HCT116 (cell line): ENCODE measurements at regions not wholly inside any gene's neighbourhood (a gene's known extent, or its start where the extent isn't known, plus 50 kb on each side); places are given as distances from the start of the nearest gene placed in this dataset.

ENCODE experiments used
- ATAC-seq: fragments of 200-7000 bp; cut with Tn5 transposase; 2 replicates; pipeline ENCODE4 v1.9.1; 2020; ENCODE audit warnings: mild to moderate bottlenecking, moderate library complexity
- BruUV-seq: library from RNA; stranded (reverse); fragments of 400-500 nt; replicated peaks from 2 replicates; lab custom pipeline; 2021; lab: Mats Ljungman, UMichigan
- CTCF ChIA-PET: fragments of 300-600 bp; sonication (Branson Sonifier 250); formaldehyde crosslinking; loops from one replicate; lab custom pipeline; 2021; ENCODE audit warnings: antibody characterized with exemption; lab: Charles Lee
- POLR2A ChIA-PET: fragments of 300-600, 350-600 bp; sonication (Branson Sonifier 250); formaldehyde crosslinking; loops from one replicate; lab custom pipeline; 2021; ENCODE audit warnings: antibody characterized with exemption; lab: Charles Lee
- RAD21 ChIA-PET, 2 experiments: fragments of 300-600 bp; sonication (Branson Sonifier 250); formaldehyde crosslinking; loops; one replicate each; lab custom pipeline; 2023; ENCODE audit warnings: low total read pairs in 2 of 2; ENCODE audit not compliant: uncharacterized antibody in 2 of 2, unreplicated experiment in 2 of 2, low non-redundant PET in 1 of 2; lab: Charles Lee
- DNase-seq: peaks from one replicate; pipeline ENCODE4 v3.0.0-alpha.2; 2010; ENCODE audit warnings: low read depth, low spot score
- H2AFZ ChIP-seq: fragments of 200-600 bp; shearing (Covaris generic), sonication (generic); 2 replicates; pipeline ENCODE4 v1.6.1; 2017; ENCODE audit warnings: low read depth, mixed run types, mixed read lengths, antibody characterized with exemption, low read length; ENCODE audit not compliant: poor library complexity, severe bottlenecking
- H3K27ac ChIP-seq: 2 replicates; pipeline ENCODE4 v1.5.1; 2012; ENCODE audit warnings: low read depth, low read length
- H3K27me3 ChIP-seq: fragments of 200-600 bp; sonication (generic); 2 replicates; pipeline ENCODE4 v1.6.1; 2016; ENCODE audit warnings: mixed run types, low read length, mixed read lengths; ENCODE audit not compliant: insufficient read depth
- H3K36me3 ChIP-seq, 2 experiments: fragments of 200-500 bp in 1 of 2; fragments of 200-600 bp in 1 of 2; sonication (Bioruptor generic) in 1 of 2; sonication (generic) in 1 of 2; 2 replicates each; pipeline versions ENCODE4 v1.5.1 to v1.6.1; 2014 to 2016; ENCODE audit warnings: low read length in 2 of 2, inconsistent platforms in 1 of 2, mixed read lengths in 1 of 2, mixed run types in 1 of 2; ENCODE audit not compliant: insufficient read depth in 2 of 2, control insufficient read depth in 1 of 2
- H3K4me1 ChIP-seq, 2 experiments: fragments of 200-600 bp in 1 of 2; sonication (generic) in 1 of 2; 2 replicates each; pipeline versions ENCODE4 v1.5.1 to v1.6.1; 2012 to 2017; ENCODE audit warnings: low read length in 2 of 2, inconsistent platforms in 1 of 2, mild to moderate bottlenecking in 1 of 2, mixed read lengths in 1 of 2, mixed run types in 1 of 2, moderate library complexity in 1 of 2; ENCODE audit not compliant: insufficient read depth in 2 of 2, control insufficient read depth in 1 of 2
- H3K4me2 ChIP-seq: fragments of 200-600 bp; sonication (generic); 2 replicates; pipeline ENCODE4 v1.6.1; 2017; ENCODE audit warnings: mixed run types, low read length, mixed read lengths
- H3K4me3 ChIP-seq, 2 experiments: fragments of 200-600 bp in 1 of 2; sonication (generic) in 1 of 2; replicated peaks in 1 of 2; 2 replicates each; pipeline ENCODE4 v1.5.1; 2011 to 2016; ENCODE audit warnings: low read length in 2 of 2, control low read depth in 1 of 2, low read depth in 1 of 2, mild to moderate bottlenecking in 1 of 2, mixed read lengths in 1 of 2, mixed run types in 1 of 2
- H3K79me2 ChIP-seq: fragments of 200-600 bp; sonication (generic); 2 replicates; pipeline ENCODE4 v1.6.1; 2017; ENCODE audit warnings: mild to moderate bottlenecking, mixed run types, low read length, moderate library complexity, mixed read lengths; ENCODE audit not compliant: insufficient read depth
- H3K9ac ChIP-seq: fragments of 200-600 bp; sonication (generic); 2 replicates; pipeline ENCODE4 v1.6.1; 2016; ENCODE audit warnings: low read length, mixed read lengths
- H3K9me2 ChIP-seq: fragments of 200-600 bp; sonication (generic), shearing (Covaris generic); 2 replicates; pipeline ENCODE4 v1.6.1; 2017; ENCODE audit warnings: mixed run types, mild to moderate bottlenecking, moderate library complexity; ENCODE audit not compliant: insufficient read depth
- H3K9me3 ChIP-seq, 2 experiments: fragments of 200-500 bp in 1 of 2; fragments of 200-600 bp in 1 of 2; sonication (Bioruptor generic) in 1 of 2; sonication (generic) in 1 of 2; 2 replicates each; pipeline ENCODE4 v1.6.1; 2014 to 2017; ENCODE audit warnings: low read length in 2 of 2, mixed read lengths in 2 of 2, inconsistent platforms in 1 of 2, low read depth in 1 of 2, mild to moderate bottlenecking in 1 of 2, mixed run types in 1 of 2, moderate library complexity in 1 of 2; ENCODE audit not compliant: control insufficient read depth in 1 of 2, insufficient read depth in 1 of 2
- H4K20me1 ChIP-seq: fragments of 200-600 bp; sonication (generic), shearing (Covaris generic); 2 replicates; pipeline ENCODE4 v1.6.1; 2017; ENCODE audit warnings: mixed run types, mild to moderate bottlenecking, moderate library complexity; ENCODE audit not compliant: insufficient read depth
- ATF3 ChIP-seq: IDR thresholded peaks from 2 replicates; pipeline ENCODE4 v1.6.1; 2012
- CBX3 ChIP-seq: IDR thresholded peaks from 2 replicates; pipeline ENCODE4 v1.6.1; 2012; ENCODE audit warnings: low read depth
- CEBPB ChIP-seq: IDR thresholded peaks from 2 replicates; pipeline ENCODE4 v1.6.1; 2012; ENCODE audit warnings: low read depth
- CTCF ChIP-seq, 3 experiments: fragments of 200-600 bp in 1 of 3; sonication (generic) in 1 of 3; IDR thresholded peaks in 2 of 3; conservative IDR thresholded peaks in 1 of 3; 2 replicates each; pipeline ENCODE4 v1.5.1; 2012 to 2017; ENCODE audit warnings: low read depth in 2 of 3, low read length in 2 of 3, antibody characterized with exemption in 1 of 3, borderline replicate concordance in 1 of 3, control low read depth in 1 of 3, mild to moderate bottlenecking in 1 of 3, mixed read lengths in 1 of 3, mixed run types in 1 of 3, moderate library complexity in 1 of 3; ENCODE audit not compliant: insufficient read depth in 1 of 3
- EGR1 ChIP-seq: IDR thresholded peaks from 2 replicates; pipeline ENCODE4 v1.6.1; 2012; ENCODE audit warnings: low read depth
- EZH2 ChIP-seq: fragments of 200-600 bp; sonication (generic); IDR thresholded peaks from 2 replicates; pipeline ENCODE4 v1.6.1; 2017; ENCODE audit warnings: antibody characterized with exemption, mixed run types
- EZH2phosphoT487 ChIP-seq: fragments of 200-600 bp; IDR thresholded peaks from 2 replicates; pipeline ENCODE4 v1.6.1; 2018; ENCODE audit warnings: antibody characterized with exemption, borderline replicate concordance
- FOSL1 ChIP-seq: IDR thresholded peaks from 2 replicates; pipeline ENCODE4 v1.6.1; 2012; ENCODE audit warnings: low read depth
- JUND ChIP-seq: IDR thresholded peaks from 2 replicates; pipeline ENCODE4 v1.6.1; 2012
- MAX ChIP-seq: IDR thresholded peaks from 2 replicates; pipeline ENCODE4 v1.6.1; 2012
- POLR2A ChIP-seq: IDR thresholded peaks from 2 replicates; pipeline ENCODE4 v1.7.0; 2011; ENCODE audit warnings: borderline replicate concordance; ENCODE audit not compliant: insufficient read depth, insufficient read length; ENCODE audit errors: extremely low read depth
- POLR2AphosphoS5 ChIP-seq: IDR thresholded peaks from 2 replicates; pipeline ENCODE4 v1.6.1; 2011; ENCODE audit warnings: mild to moderate bottlenecking, low read depth, low read length, moderate library complexity
- RAD21 ChIP-seq: IDR thresholded peaks from 2 replicates; pipeline ENCODE4 v1.6.1; 2012; ENCODE audit warnings: low read depth, mild to moderate bottlenecking
- SIN3A ChIP-seq: IDR thresholded peaks from 2 replicates; pipeline ENCODE4 v1.6.1; 2012; ENCODE audit warnings: low read depth
- SP1 ChIP-seq: IDR thresholded peaks from 2 replicates; pipeline ENCODE4 v1.6.1; 2012; ENCODE audit warnings: low read depth
- SRF ChIP-seq: IDR thresholded peaks from 2 replicates; pipeline ENCODE4 v1.6.1; 2012; ENCODE audit warnings: low read depth
- YY1 ChIP-seq: IDR thresholded peaks from 2 replicates; pipeline ENCODE4 v1.6.1; 2011; ENCODE audit warnings: low read length, low read depth, moderate library complexity, mild to moderate bottlenecking; ENCODE audit not compliant: insufficient replicate concordance; ENCODE audit errors: extremely low read depth
- ZNF274 ChIP-seq: fragments of 200-500 bp; sonication (Bioruptor generic); IDR thresholded peaks from 2 replicates; pipeline ENCODE4 v1.6.1; 2014; ENCODE audit warnings: mild to moderate bottlenecking, low read depth, low read length, inconsistent platforms
- intact Hi-C: fragments of 100-400 bp; cut with micrococcal nuclease; formaldehyde crosslinking; loops from 2 replicates; pipeline ENCODE4 v1.10.0; 2022

DNA sequence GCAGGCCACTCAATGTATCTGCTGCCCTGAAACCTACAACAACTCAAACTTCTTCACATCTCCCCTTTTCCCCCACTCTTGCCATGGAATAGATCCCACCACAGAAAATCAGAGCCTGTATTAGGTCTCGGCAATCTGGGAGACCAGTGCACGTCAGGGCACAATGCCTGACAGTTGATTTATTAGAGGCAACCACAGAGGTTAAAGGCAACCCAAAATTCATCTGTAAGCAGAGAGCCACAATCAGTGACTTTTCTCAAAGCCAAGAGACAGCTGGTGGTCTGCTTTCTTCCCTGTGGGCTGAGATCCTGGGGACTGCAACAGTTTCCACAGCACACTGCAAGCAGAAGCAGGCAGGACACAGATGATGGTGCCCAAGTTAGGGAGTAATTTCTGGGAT, 169.0 kb upstream of the NTF3 start:
- Histone ChIP-seq H4K20me1 (no peaks in the 10 kb centered on the region), H3K4me1 (peaks cover 0 to 7% of the 10 kb centered on the region in 2 experiments; a peak in 1 of 4 replicates), H3K4me3 (no peak overlapping the region), H3K36me3 (no peaks in the 10 kb centered on the region), H3K4me2 (no peak overlapping the region), H3K27me3 (no peaks in the 10 kb centered on the region), H2AFZ (no peak overlapping the region), H3K79me2 (no peaks in the 10 kb centered on the region), H3K9ac (no peak overlapping the region), H3K27ac (no peak overlapping the region), H3K9me2 (no peaks in the 10 kb centered on the region), H3K9me3 (no peaks in the 10 kb centered on the region)
- no peak for TF ChIP-seq POLR2AphosphoS5
- TF ChIP-seq EZH2phosphoT487 = no peak
- TF ChIP-seq CBX3 = no peak
- no peak for TF ChIP-seq MAX
- no peak for TF ChIP-seq CEBPB
- no peak for TF ChIP-seq CTCF (IDR thresholded peaks at IDR 0.05 in 2 of 3, conservative IDR thresholded peaks at IDR 0.05 in 1 of 3; ENCODE audit: borderline replicate concordance in 1 of 3, insufficient read depth in 1 of 3, low read depth in 2 of 3, low read length in 2 of 3)
- no peak for TF ChIP-seq SIN3A
- no peak for TF ChIP-seq EGR1
- no peak for TF ChIP-seq YY1
- no peak for TF ChIP-seq RAD21
- TF ChIP-seq ATF3 = no peak
- TF ChIP-seq EZH2 = no peak
- no peak for TF ChIP-seq POLR2A
- no peak for TF ChIP-seq JUND
- no peak for TF ChIP-seq FOSL1
- TF ChIP-seq SRF = no peak
- TF ChIP-seq ZNF274 = no peak
- TF ChIP-seq SP1 = no peak
- RAD21 ChIA-PET = no interaction called here
- CTCF ChIA-PET = no interaction called here
- BruUV-seq = no TSS peak
- POLR2A ChIA-PET = no interaction called here
- intact Hi-C loops = no loop called here
- ATAC-seq (no peak), DNase-seq (no peak)
